ENCODE measurements at regions not wholly inside any gene's neighbourhood (a gene's known extent, or its start where the extent isn't known, plus 50 kb on each side); places are given as distances from the start of the nearest gene placed in this dataset.

GRCh38 chr5:6976971-6977370 is 263.7 kb downstream of the TENT4A start:
- H4K20me1 ChIP-seq (ENCODE audit: low read depth, low read length) = no peaks in the 10 kb centered on the region
- no peaks in the 10 kb centered on the region for H3K36me3 ChIP-seq (ENCODE audit: low read length)
- no peaks in the 10 kb centered on the region for H3F3A ChIP-seq (ENCODE audit: insufficient read depth)
- H3K9me3 ChIP-seq (ENCODE audit: insufficient read depth, low read length) = no peaks in the 10 kb centered on the region
- no peak overlapping the region for H3K9ac ChIP-seq (ENCODE audit: low read length)
- H3K9me2 ChIP-seq (replicated peaks; ENCODE audit: insufficient read depth, low read length) = no peaks in the 10 kb centered on the region
- TF ChIP-seq, protein P1, sequence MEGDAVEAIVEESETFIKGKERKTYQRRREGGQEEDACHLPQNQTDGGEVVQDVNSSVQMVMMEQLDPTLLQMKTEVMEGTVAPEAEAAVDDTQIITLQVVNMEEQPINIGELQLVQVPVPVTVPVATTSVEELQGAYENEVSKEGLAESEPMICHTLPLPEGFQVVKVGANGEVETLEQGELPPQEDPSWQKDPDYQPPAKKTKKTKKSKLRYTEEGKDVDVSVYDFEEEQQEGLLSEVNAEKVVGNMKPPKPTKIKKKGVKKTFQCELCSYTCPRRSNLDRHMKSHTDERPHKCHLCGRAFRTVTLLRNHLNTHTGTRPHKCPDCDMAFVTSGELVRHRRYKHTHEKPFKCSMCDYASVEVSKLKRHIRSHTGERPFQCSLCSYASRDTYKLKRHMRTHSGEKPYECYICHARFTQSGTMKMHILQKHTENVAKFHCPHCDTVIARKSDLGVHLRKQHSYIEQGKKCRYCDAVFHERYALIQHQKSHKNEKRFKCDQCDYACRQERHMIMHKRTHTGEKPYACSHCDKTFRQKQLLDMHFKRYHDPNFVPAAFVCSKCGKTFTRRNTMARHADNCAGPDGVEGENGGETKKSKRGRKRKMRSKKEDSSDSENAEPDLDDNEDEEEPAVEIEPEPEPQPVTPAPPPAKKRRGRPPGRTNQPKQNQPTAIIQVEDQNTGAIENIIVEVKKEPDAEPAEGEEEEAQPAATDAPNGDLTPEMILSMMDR (IDR thresholded peaks at IDR 0.05; ENCODE audit: insufficient read depth, low read length, poor library complexity, severe bottlenecking) = no peak
- no peak for TF ChIP-seq EZH2phosphoT487 (conservative IDR thresholded peaks at IDR 0.05; ENCODE audit: low read length)
- H3K27me3 ChIP-seq (ENCODE audit: low read length) = no peaks in the 10 kb centered on the region
- H3K4me2 ChIP-seq (ENCODE audit: low read depth, low read length, poor library complexity, severe bottlenecking) = no peak overlapping the region
- H2AFZ ChIP-seq (ENCODE audit: low read depth, low read length, severe bottlenecking) = no peak overlapping the region
- H3K79me2 ChIP-seq (ENCODE audit: insufficient read depth, low read length) = no peaks in the 10 kb centered on the region
- H3K4me3 ChIP-seq (ENCODE audit: insufficient read depth, low read length, poor library complexity, severe bottlenecking) = no peak overlapping the region
- H3K27ac ChIP-seq (ENCODE audit: low read depth, low read length) = no peak overlapping the region

DNA sequence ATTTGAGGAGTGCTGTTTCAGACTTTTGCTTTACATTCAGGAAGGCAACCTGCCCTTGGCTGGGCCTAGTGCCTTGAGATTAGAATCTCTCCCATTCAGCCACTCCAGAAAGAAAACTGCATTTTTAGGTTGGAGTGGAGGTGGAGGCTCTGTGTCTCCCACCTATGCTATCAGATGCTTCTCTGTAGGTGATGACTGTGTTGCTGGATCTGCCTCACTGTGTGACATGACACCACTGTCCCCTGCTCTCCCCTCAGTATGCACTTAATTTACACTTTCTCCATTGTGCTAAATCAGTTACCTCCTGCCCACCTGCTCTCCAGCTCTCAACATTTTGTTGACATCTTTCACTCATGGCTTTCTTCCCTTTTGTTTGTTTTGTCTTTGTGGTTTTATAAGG is 265.8 kb downstream of the TENT4A start:
- Histone ChIP-seq H3K9me3 (ENCODE audit: insufficient read depth, low read length) (no peaks in the 10 kb centered on the region), H3K36me3 (ENCODE audit: low read length) (no peaks in the 10 kb centered on the region), H2AFZ (ENCODE audit: low read depth, low read length, severe bottlenecking) (no peak overlapping the region), H3K27ac (ENCODE audit: low read depth, low read length) (no peak overlapping the region), H4K20me1 (ENCODE audit: low read depth, low read length) (no peaks in the 10 kb centered on the region), H3K9me2 (replicated peaks; ENCODE audit: insufficient read depth, low read length) (no peaks in the 10 kb centered on the region), H3K4me3 (ENCODE audit: insufficient read depth, low read length, poor library complexity, severe bottlenecking) (no peak overlapping the region), H3K4me2 (ENCODE audit: low read depth, low read length, poor library complexity, severe bottlenecking) (no peak overlapping the region), H3K9ac (ENCODE audit: low read length) (no peak overlapping the region), H3F3A (ENCODE audit: insufficient read depth) (no peaks in the 10 kb centered on the region), H3K27me3 (ENCODE audit: low read length) (no peaks in the 10 kb centered on the region), H3K79me2 (ENCODE audit: insufficient read depth, low read length) (no peaks in the 10 kb centered on the region)
- TF ChIP-seq EZH2phosphoT487 (conservative IDR thresholded peaks at IDR 0.05; ENCODE audit: low read length) = no peak
- TF ChIP-seq, protein P1 (IDR thresholded peaks at IDR 0.05; ENCODE audit: insufficient read depth, low read length, poor library complexity, severe bottlenecking) = no peak

- Histone ChIP-seq H3K27me3 (ENCODE audit: low read length) (no peaks in the 10 kb centered on the region), H3K9me2 (replicated peaks; ENCODE audit: insufficient read depth, low read length) (no peaks in the 10 kb centered on the region), H3K27ac (ENCODE audit: low read depth, low read length) (no peak overlapping the region), H3K9ac (ENCODE audit: low read length) (no peak overlapping the region), H3K79me2 (ENCODE audit: insufficient read depth, low read length) (no peaks in the 10 kb centered on the region), H2AFZ (ENCODE audit: low read depth, low read length, severe bottlenecking) (no peak overlapping the region), H3K36me3 (ENCODE audit: low read length) (no peaks in the 10 kb centered on the region), H4K20me1 (ENCODE audit: low read depth, low read length) (no peaks in the 10 kb centered on the region), H3K4me2 (ENCODE audit: low read depth, low read length, poor library complexity, severe bottlenecking) (no peak overlapping the region), H3K9me3 (ENCODE audit: insufficient read depth, low read length) (no peaks in the 10 kb centered on the region), H3K4me3 (ENCODE audit: insufficient read depth, low read length, poor library complexity, severe bottlenecking) (no peak overlapping the region), H3F3A (ENCODE audit: insufficient read depth) (no peaks in the 10 kb centered on the region)
- TF ChIP-seq, protein P1 (IDR thresholded peaks at IDR 0.05; ENCODE audit: insufficient read depth, low read length, poor library complexity, severe bottlenecking) = no peak
- no peak for TF ChIP-seq EZH2phosphoT487 (conservative IDR thresholded peaks at IDR 0.05; ENCODE audit: low read length)
Measured at GRCh38 chr5:6989230-6989629, 276.0 kb downstream of the TENT4A start.

Data from SU-DHL-6 (cell line).